ENCODE measurements at regions not wholly inside any gene's neighbourhood (a gene's known extent, or its start where the extent isn't known, plus 50 kb on each side); places are given as distances from the start of the nearest gene placed in this dataset.
"Not testable (repeated sequence)": the region's sequence is repeated elsewhere in the genome, so short reads cannot be mapped to it uniquely, and the experiment has no call there.

GRCh38 chr6:85866370-85866730 is 223.7 kb upstream of the SYNCRIP start:
- H3K4me1 ChIP-seq (ENCODE audit: control insufficient read depth in 1 of 2, low read depth in 2 of 2), result peaks cover 7 to 30% of the 10 kb centered on the region in 2 donors
- ATAC-seq (ENCODE audit: insufficient number of reproducible peaks, low FRiP score, low read depth), result peak; percentile 71

GRCh38 chr6:85865420-85866369 is 223.0 kb upstream of the SYNCRIP start:
- peak overlapping the region; percentile 67 to 72 for H3K27ac ChIP-seq
- ATAC-seq (ENCODE audit: insufficient number of reproducible peaks, low FRiP score, low read depth), result peak; percentile 25

More at GRCh38 chr6:85866370-85866730, 223.7 kb upstream of the SYNCRIP start:
- TF ChIP-seq CTCF (IDR thresholded peaks at IDR 0.05), result no peak
- Histone ChIP-seq H3K27me3 (replicated peaks; ENCODE audit: insufficient read depth) (no peaks in the 10 kb centered on the region), H3K27ac (peak overlapping the region; percentile 67 to 72), H3K4me3 (peak overlapping the region; percentile 71), H3K9me3 (no peaks in the 10 kb centered on the region), H3K36me3 (no peaks in the 10 kb centered on the region)
- DNase-seq (ENCODE audit: low spot score), result no peak

GRCh38 chr6:85864453-85865401 is 222.0 kb upstream of the SYNCRIP start:
- Histone ChIP-seq H3K27me3 (replicated peaks; ENCODE audit: insufficient read depth) (no peaks in the 10 kb centered on the region), H3K4me3 (peak overlapping the region; percentile 71), H3K9me3 (no peaks in the 10 kb centered on the region), H3K4me1 (ENCODE audit: control insufficient read depth in 1 of 2, low read depth in 2 of 2) (peaks cover 7 to 30% of the 10 kb centered on the region in 2 donors), H3K27ac (peak overlapping the region; percentile 67 to 72), H3K36me3 (no peaks in the 10 kb centered on the region)
- ATAC-seq (ENCODE audit: insufficient number of reproducible peaks, low FRiP score, low read depth) (no peak), DNase-seq (ENCODE audit: low spot score) (no peak)
- TF ChIP-seq CTCF (IDR thresholded peaks at IDR 0.05), result no peak

More at GRCh38 chr6:85865420-85866369, 223.0 kb upstream of the SYNCRIP start:
- peak overlapping the region; percentile 71 for H3K4me3 ChIP-seq
- peaks cover 7 to 30% of the 10 kb centered on the region in 2 donors for H3K4me1 ChIP-seq (ENCODE audit: control insufficient read depth in 1 of 2, low read depth in 2 of 2)
- no peaks in the 10 kb centered on the region for H3K9me3 ChIP-seq
- no peaks in the 10 kb centered on the region for H3K36me3 ChIP-seq
- no peak for DNase-seq (ENCODE audit: low spot score)
- H3K27me3 ChIP-seq (replicated peaks; ENCODE audit: insufficient read depth), result no peaks in the 10 kb centered on the region
- TF ChIP-seq CTCF (IDR thresholded peaks at IDR 0.05), result no peak

- Histone ChIP-seq H3K27me3 (replicated peaks; ENCODE audit: insufficient read depth) (no peaks in the 10 kb centered on the region), H3K4me3 (no peak overlapping the region), H3K9me3 (no peaks in the 10 kb centered on the region), H3K27ac (no peak overlapping the region), H3K36me3 (no peaks in the 10 kb centered on the region), H3K4me1 (ENCODE audit: control insufficient read depth in 1 of 2, low read depth in 2 of 2) (peaks cover 0 to 8% of the 10 kb centered on the region in 2 donors)
- no peak for ATAC-seq (ENCODE audit: insufficient number of reproducible peaks, low FRiP score, low read depth)
- TF ChIP-seq CTCF (IDR thresholded peaks at IDR 0.05), result no peak
- DNase-seq (ENCODE audit: low spot score), result no peak
Observed at GRCh38 chr6:85856235-85856634, 213.5 kb upstream of the SYNCRIP start.

GRCh38 chr6:85838351-85839119 is 195.8 kb upstream of the SYNCRIP start:
- not testable (repeated sequence) for H3K27ac ChIP-seq; H3K9me3 ChIP-seq; H3K27me3 ChIP-seq (replicated peaks; ENCODE audit: insufficient read depth); ATAC-seq (ENCODE audit: insufficient number of reproducible peaks, low FRiP score, low read depth); H3K36me3 ChIP-seq; H3K4me3 ChIP-seq; DNase-seq (ENCODE audit: low spot score); H3K4me1 ChIP-seq (ENCODE audit: control insufficient read depth in 1 of 2, low read depth in 2 of 2)

Measured in thoracic aorta (tissue), 2 donors.